Pancreas (tissue), 10 donors: ENCODE measurements at regions not wholly inside any gene's neighbourhood (a gene's known extent, or its start where the extent isn't known, plus 50 kb on each side); places are given as distances from the start of the nearest gene placed in this dataset.
"Not testable (repeated sequence)": the region's sequence is repeated elsewhere in the genome, so short reads cannot be mapped to it uniquely, and the experiment has no call there.

ENCODE experiments used
- ATAC-seq, 4 donors: fragments of 200-7000 bp; cut with Tn5 transposase; one replicate each; pipeline versions ENCODE4 v1.8.0 to v1.9.1; 2020; ENCODE audit warnings: mild to moderate bottlenecking in 4 of 4, moderate library complexity in 4 of 4
- DNase-seq, 6 donors: peaks; one replicate each; pipeline ENCODE4 v3.0.0-alpha.2; 2020
- FAIRE-seq: peaks from 2 replicates; lab custom pipeline; 2012; peaks lifted over from hg19 to GRCh38; lab: Jason Lieb, UNC
- H3K27ac ChIP-seq, 4 donors: fragments of 200-600 bp; sonication (generic); 1 replicate in 3 of 4; 2 replicates in 1 of 4; pipeline versions ENCODE4 v1.5.0 to v1.8.0; 2020
- H3K27me3 ChIP-seq, 4 donors: fragments of 200-600 bp; one replicate each; pipeline ENCODE4 v1.8.0; 2021
- H3K36me3 ChIP-seq, 3 donors: fragments of 200-600 bp; sonication (generic) in 1 of 3; one replicate each; pipeline versions ENCODE4 v1.5.0 to v1.8.0; 2020 to 2021
- H3K4me1 ChIP-seq, 3 donors: fragments of 200-600 bp; one replicate each; pipeline ENCODE4 v1.8.0; 2021
- H3K4me3 ChIP-seq, 4 donors: fragments of 200-600 bp; sonication (generic) in 2 of 4; one replicate each; pipeline versions ENCODE4 v1.5.0 to v1.8.0; 2020 to 2021
- H3K9me3 ChIP-seq, 4 donors: fragments of 200-600 bp; one replicate each; pipeline ENCODE4 v1.8.0; 2021
- CTCF ChIP-seq, 4 donors: fragments of 200-600 bp; sonication (generic) in 3 of 4; IDR thresholded peaks; one replicate each; pipeline versions ENCODE4 v1.5.0 to v1.8.0; 2021; ENCODE audit warnings: antibody characterized with exemption in 4 of 4
- WGBS, 2 donors: extraction: QIAGEN DNeasy Blood & Tissue Kit; methylation state at CpG; one replicate each; pipeline ENCODE4 v1.1.7; 2013; 5-methylcytosine and 5-hydroxymethylcytosine counted together
- intact Hi-C, 3 donors: fragments of 100-400 bp; cut with DNase I; formaldehyde crosslinking; loops; one replicate each; pipeline versions ENCODE4 v1.11.1 to v1.14.2; 2022
- donor health status: healthy with polysubstance abuse.
- donor health status: DM: no; HTN: no; CAD: no; lungs with moderate emphysema.
- donor health status: DM: no; HTN: no; CAD: no.
- donor health status: control.
- donor health status: control.
- donor health status: Bipolar disorder and iron deficiency.
- donor health status: DM: yes; HTN: yes; CAD: no.
- donor health status: DM: no; HTN: no; CAD: no.
- donor health status: DM: no; HTN: no; CAD: no.
- donor health status: DM: yes; HTN: yes; CAD: no.

DNA sequence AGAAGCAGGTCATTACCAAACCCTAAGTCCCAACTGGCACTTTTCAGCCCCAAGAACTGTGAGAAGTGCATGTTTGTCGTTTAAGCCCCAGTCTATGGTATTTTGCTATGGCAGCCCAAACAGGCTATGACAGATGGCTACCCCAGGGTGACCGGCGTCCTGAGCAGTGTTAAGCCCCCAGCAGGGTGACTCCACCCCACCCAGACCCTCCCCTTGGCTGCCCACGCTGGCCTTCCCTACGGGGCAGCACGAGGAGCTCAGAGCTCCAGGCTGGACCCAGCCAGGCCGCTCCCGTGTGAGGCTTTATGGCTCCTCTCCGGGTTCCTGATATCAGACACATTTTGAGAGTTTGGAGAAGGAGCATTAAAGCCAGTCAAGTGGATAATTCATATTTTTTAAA lies 684.0 kb downstream of the PTPRU start:
- no peaks in the 10 kb centered on the region for H3K4me1 ChIP-seq
- no peaks in the 10 kb centered on the region for H3K36me3 ChIP-seq
- no peak overlapping the region for H3K27ac ChIP-seq
- no peak for TF ChIP-seq CTCF (IDR thresholded peaks at IDR 0.05)
- DNase-seq (no peak), FAIRE-seq (no peak), ATAC-seq (no peak)
- 68 to 69% methylated on average over 9 of the region's 9 CpGs for WGBS, 2 donors
- no peak overlapping the region for H3K4me3 ChIP-seq
- intact Hi-C loops = no loop called here
- H3K27me3 ChIP-seq = no peaks in the 10 kb centered on the region
- no peaks in the 10 kb centered on the region for H3K9me3 ChIP-seq

DNA sequence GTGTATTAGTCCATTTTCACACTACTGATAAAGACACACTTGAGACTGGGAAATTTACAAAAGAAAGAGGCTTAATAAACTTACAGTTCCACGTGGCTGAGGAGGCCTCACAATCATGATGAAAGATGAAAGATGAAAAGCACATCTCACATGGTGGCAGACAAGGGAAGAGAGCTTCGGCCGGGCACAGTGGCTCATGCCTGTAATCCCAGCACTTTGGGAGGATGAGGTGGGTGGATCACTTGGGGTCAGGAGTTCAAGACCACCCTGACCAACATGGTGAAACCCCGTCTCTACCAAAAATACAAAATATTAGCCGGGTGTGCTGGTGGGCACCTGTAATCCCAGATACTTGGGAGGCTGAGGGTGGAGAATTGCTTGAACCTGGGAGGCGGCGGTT lies 682.7 kb downstream of the PTPRU start:
- ATAC-seq, DNase-seq, intact Hi-C loops, H3K9me3 ChIP-seq, H3K27me3 ChIP-seq, FAIRE-seq, H3K4me3 ChIP-seq, H3K4me1 ChIP-seq, H3K27ac ChIP-seq, H3K36me3 ChIP-seq: not testable (repeated sequence)
- WGBS, 2 donors = 69 to 83% methylated on average over 7 of the region's 7 CpGs

GRCh38 chr1:29916656-29917369 lies 680.5 kb downstream of the PTPRU start:
- 67 to 70% methylated on average over 3 of the region's 3 CpGs for WGBS, 2 donors
- H3K4me3 ChIP-seq = no peak overlapping the region
- no peak for FAIRE-seq

GRCh38 chr1:29914936-29915335 lies 678.6 kb downstream of the PTPRU start:
- Histone ChIP-seq H3K27me3 (peaks cover 0 to 4% (median 0%) of the 10 kb centered on the region in 4 donors), H3K4me3 (no peak overlapping the region), H3K36me3 (no peaks in the 10 kb centered on the region), H3K9me3 (no peaks in the 10 kb centered on the region), H3K27ac (no peak overlapping the region), H3K4me1 (no peaks in the 10 kb centered on the region)
- ATAC-seq = no peak
- no peak for TF ChIP-seq CTCF (IDR thresholded peaks at IDR 0.05)
- no peak for DNase-seq
- intact Hi-C loops = no loop called here
- WGBS, 2 donors = 0 to 20% methylated on average over 1 of the region's 1 CpG
- no peak for FAIRE-seq

More at GRCh38 chr1:29916656-29917369, 680.5 kb downstream of the PTPRU start:
- no peaks in the 10 kb centered on the region for H3K4me1 ChIP-seq
- H3K27ac ChIP-seq = no peak overlapping the region
- intact Hi-C loops = no loop called here
- H3K36me3 ChIP-seq = no peaks in the 10 kb centered on the region
- DNase-seq (no peak), ATAC-seq (no peak)
- TF ChIP-seq CTCF (IDR thresholded peaks at IDR 0.05) = no peak
- no peaks in the 10 kb centered on the region for H3K9me3 ChIP-seq
- no peaks in the 10 kb centered on the region for H3K27me3 ChIP-seq

DNA sequence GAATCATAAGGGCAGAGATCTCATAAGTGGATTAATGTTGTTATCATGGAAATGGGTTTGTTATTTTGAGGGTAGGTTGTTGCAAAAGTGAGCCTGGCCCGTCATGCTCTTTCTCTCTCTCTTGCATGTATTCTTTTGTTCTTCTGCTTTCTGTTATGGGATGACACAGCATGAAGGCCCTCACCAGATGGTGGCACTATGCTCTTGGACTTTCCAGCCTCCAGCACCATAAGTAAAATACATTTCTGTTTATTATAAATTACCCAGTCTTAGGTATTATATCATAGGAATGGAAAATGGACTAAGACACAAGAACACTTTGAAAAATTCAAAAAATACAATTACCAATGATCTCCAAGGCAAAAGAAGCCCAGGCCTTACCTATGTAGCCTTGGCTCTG lies 676.1 kb downstream of the PTPRU start:
- H3K4me1 ChIP-seq = no peaks in the 10 kb centered on the region
- WGBS, 2 donors = 32 to 44% methylated on average over 1 of the region's 1 CpG
- no peak for ATAC-seq
- H3K4me3 ChIP-seq = no peak overlapping the region
- intact Hi-C loops = no loop called here
- peaks cover 0 to 4% (median 0%) of the 10 kb centered on the region in 4 donors for H3K27me3 ChIP-seq
- no peak for FAIRE-seq
- DNase-seq = no peak
- H3K36me3 ChIP-seq = no peaks in the 10 kb centered on the region
- no peak overlapping the region for H3K27ac ChIP-seq
- TF ChIP-seq CTCF (IDR thresholded peaks at IDR 0.05) = no peak
- H3K9me3 ChIP-seq = no peaks in the 10 kb centered on the region
